Esophagus muscularis mucosa (tissue), 3 donors: ENCODE measurements at regions not wholly inside any gene's neighbourhood (a gene's known extent, or its start where the extent isn't known, plus 50 kb on each side); places are given as distances from the start of the nearest gene placed in this dataset.

ENCODE experiments used
- EP300 ChIP-seq: sonication (generic); formaldehyde crosslinking; IDR thresholded peaks from one replicate; pipeline ENCODE4 v1.6.1; 2017; ENCODE audit warnings: antibody characterized with exemption
- TF ChIP-seq, protein P1 (sequence below), 3 experiments: fragments of 200-600 bp in 2 of 3; fragments of 450-650 bp in 1 of 3; sonication (generic) in 2 of 3; IDR thresholded peaks; one replicate each; pipeline ENCODE4 v1.5.1; 2017 to 2019; ENCODE audit warnings: antibody characterized with exemption in 3 of 3, mild to moderate bottlenecking in 2 of 3, moderate library complexity in 1 of 3

DNA sequence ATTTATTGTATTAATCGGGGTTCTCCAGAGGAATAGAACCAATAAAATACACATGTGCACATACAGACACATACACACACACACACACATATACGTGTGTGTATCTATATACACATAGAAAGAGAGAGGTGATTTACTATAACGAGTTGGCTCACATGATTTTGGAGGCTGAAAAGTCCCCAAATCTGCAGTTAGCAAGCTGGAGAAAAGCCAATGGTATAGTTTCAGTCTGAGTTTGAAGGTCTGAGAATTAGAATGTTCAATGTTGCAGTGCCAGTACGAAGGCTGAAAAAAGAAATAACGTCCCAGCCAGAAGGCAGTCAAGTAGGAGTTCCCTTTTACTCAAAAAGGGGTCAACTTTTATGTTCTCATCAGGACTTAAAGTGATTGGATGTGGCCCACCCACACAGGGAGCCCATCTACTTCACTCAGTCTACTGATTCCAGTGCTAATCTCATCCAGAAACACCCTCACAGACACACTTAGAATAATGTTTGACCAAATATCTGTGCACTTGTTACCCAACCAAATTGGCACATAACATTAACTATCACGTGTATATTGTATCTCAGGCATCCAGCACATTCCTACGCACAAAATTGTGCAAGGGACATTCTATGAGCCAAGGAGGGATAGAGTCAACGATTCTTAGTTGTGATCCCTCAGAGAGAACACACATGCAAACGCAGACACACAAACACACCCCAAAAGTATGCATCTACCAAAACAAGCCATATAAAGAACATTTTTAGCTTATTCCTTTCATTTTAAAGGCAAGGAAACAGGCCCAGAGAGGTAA is 195.5 kb upstream of the DUSP10 start:
- TF ChIP-seq, protein P1, sequence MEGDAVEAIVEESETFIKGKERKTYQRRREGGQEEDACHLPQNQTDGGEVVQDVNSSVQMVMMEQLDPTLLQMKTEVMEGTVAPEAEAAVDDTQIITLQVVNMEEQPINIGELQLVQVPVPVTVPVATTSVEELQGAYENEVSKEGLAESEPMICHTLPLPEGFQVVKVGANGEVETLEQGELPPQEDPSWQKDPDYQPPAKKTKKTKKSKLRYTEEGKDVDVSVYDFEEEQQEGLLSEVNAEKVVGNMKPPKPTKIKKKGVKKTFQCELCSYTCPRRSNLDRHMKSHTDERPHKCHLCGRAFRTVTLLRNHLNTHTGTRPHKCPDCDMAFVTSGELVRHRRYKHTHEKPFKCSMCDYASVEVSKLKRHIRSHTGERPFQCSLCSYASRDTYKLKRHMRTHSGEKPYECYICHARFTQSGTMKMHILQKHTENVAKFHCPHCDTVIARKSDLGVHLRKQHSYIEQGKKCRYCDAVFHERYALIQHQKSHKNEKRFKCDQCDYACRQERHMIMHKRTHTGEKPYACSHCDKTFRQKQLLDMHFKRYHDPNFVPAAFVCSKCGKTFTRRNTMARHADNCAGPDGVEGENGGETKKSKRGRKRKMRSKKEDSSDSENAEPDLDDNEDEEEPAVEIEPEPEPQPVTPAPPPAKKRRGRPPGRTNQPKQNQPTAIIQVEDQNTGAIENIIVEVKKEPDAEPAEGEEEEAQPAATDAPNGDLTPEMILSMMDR (IDR thresholded peaks at IDR 0.05) = no peak
- no peak for TF ChIP-seq EP300
